GM12878 (cell line): ENCODE measurements at regions not wholly inside any gene's neighbourhood (a gene's known extent, or its start where the extent isn't known, plus 50 kb on each side); places are given as distances from the start of the nearest gene placed in this dataset.

Experiments used
- GABPA ChIP-seq: IDR thresholded peaks from 2 replicates; pipeline ENCODE4 v1.6.1; 2014; ENCODE audit warnings: antibody characterized with exemption, low read depth, mild to moderate bottlenecking, inconsistent platforms
- MYC ChIP-seq: IDR thresholded peaks from 2 replicates; pipeline ENCODE4 v1.6.1; 2011; ENCODE audit warnings: mild to moderate bottlenecking, low read length, moderate library complexity, inconsistent platforms; ENCODE audit not compliant: insufficient read depth, insufficient replicate concordance, insufficient read length, severe bottlenecking
- POLR2A ChIP-seq: IDR thresholded peaks from 2 replicates; pipeline ENCODE4 v1.6.1; 2011; ENCODE audit warnings: low read depth, mild to moderate bottlenecking, low read length
- SREBF1 ChIP-seq: IDR thresholded peaks from 2 replicates; pipeline ENCODE4 v1.6.1; 2012; ENCODE audit warnings: mild to moderate bottlenecking, low read length
- TBL1XR1 ChIP-seq: IDR thresholded peaks from 2 replicates; pipeline ENCODE4 v1.6.1; 2012; ENCODE audit warnings: low read depth, low read length, improper control_type of control experiment
- TF ChIP-seq, protein P1 (sequence below), 3 experiments: IDR thresholded peaks in 2 of 3; conservative IDR thresholded peaks in 1 of 3; 2 replicates each; pipeline ENCODE4 v1.5.1; 2011; ENCODE audit warnings: low read depth in 3 of 3, low read length in 3 of 3, mild to moderate bottlenecking in 3 of 3, control low read depth in 2 of 3, moderate library complexity in 2 of 3, inconsistent platforms in 1 of 3, mixed read lengths in 1 of 3; ENCODE audit not compliant: control insufficient read depth in 2 of 3, insufficient read depth in 1 of 3; ENCODE audit errors: extremely low read depth in 1 of 3

DNA sequence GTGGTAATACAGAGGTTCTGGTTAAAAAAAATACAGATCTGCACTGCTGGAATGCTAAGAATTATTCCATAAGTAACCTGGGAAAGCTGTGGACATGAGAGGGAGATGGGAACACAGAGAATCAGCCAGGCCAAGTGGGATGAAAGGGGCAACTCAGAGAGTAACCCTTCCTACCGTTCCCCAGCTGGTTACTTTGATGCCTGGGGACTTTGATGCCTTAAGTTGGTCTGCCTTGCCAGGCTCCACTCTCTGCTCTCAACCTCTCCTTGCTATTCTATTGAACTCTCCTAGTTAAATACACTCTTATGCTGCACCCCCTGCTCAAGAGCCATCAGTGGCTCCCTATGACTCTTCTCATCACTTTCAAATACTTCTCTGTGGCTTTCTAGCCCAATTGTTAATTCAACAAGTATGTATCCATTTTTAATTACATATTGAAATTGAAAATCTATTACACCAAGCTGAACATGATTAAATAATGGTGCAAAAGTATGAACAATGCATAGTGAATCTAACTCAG lies 315.5 kb downstream of the TLE3 start:
- TF ChIP-seq TBL1XR1 (no peak), GABPA (no peak), SREBF1 (no peak), MYC (no peak), POLR2A (no peak)
- TF ChIP-seq, protein P1, sequence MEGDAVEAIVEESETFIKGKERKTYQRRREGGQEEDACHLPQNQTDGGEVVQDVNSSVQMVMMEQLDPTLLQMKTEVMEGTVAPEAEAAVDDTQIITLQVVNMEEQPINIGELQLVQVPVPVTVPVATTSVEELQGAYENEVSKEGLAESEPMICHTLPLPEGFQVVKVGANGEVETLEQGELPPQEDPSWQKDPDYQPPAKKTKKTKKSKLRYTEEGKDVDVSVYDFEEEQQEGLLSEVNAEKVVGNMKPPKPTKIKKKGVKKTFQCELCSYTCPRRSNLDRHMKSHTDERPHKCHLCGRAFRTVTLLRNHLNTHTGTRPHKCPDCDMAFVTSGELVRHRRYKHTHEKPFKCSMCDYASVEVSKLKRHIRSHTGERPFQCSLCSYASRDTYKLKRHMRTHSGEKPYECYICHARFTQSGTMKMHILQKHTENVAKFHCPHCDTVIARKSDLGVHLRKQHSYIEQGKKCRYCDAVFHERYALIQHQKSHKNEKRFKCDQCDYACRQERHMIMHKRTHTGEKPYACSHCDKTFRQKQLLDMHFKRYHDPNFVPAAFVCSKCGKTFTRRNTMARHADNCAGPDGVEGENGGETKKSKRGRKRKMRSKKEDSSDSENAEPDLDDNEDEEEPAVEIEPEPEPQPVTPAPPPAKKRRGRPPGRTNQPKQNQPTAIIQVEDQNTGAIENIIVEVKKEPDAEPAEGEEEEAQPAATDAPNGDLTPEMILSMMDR (IDR thresholded peaks at IDR 0.05 in 2 of 3, conservative IDR thresholded peaks at IDR 0.05 in 1 of 3; ENCODE audit: control insufficient read depth in 2 of 3, extremely low read depth in 1 of 3, insufficient read depth in 1 of 3, low read depth in 3 of 3, low read length in 3 of 3) = no peak
